ENCODE measurements at regions not wholly inside any gene's neighbourhood (a gene's known extent, or its start where the extent isn't known, plus 50 kb on each side); places are given as distances from the start of the nearest gene placed in this dataset.

- TF ChIP-seq CTCF (IDR thresholded peaks at IDR 0.05), result no peak
- peak; percentile 65 for DNase-seq (ENCODE audit: extremely low spot score, unreplicated experiment)
- Mint-ChIP-seq H3K4me3 (ENCODE audit: unreplicated experiment) (no peak overlapping the region), H3K27ac (ENCODE audit: unreplicated experiment) (no peak overlapping the region), H3K27me3 (ENCODE audit: unreplicated experiment) (no peaks in the 10 kb centered on the region), H3K4me1 (ENCODE audit: unreplicated experiment) (no peaks in the 10 kb centered on the region), H3K36me3 (ENCODE audit: unreplicated experiment) (no peaks in the 10 kb centered on the region), H3K9me3 (ENCODE audit: unreplicated experiment) (peaks cover 16% of the 10 kb centered on the region)
Observed at GRCh38 chr12:125376422-125376821, 311.2 kb downstream of the AACS start.

GRCh38 chr12:125377093-125377492 lies 311.9 kb downstream of the AACS start:
- Mint-ChIP-seq H3K9me3 (ENCODE audit: unreplicated experiment) (peaks cover 16% of the 10 kb centered on the region), H3K36me3 (ENCODE audit: unreplicated experiment) (no peaks in the 10 kb centered on the region), H3K4me1 (ENCODE audit: unreplicated experiment) (no peaks in the 10 kb centered on the region), H3K27me3 (ENCODE audit: unreplicated experiment) (no peaks in the 10 kb centered on the region), H3K27ac (ENCODE audit: unreplicated experiment) (no peak overlapping the region), H3K4me3 (ENCODE audit: unreplicated experiment) (no peak overlapping the region)
- no peak for TF ChIP-seq CTCF (IDR thresholded peaks at IDR 0.05)
- DNase-seq (ENCODE audit: extremely low spot score, unreplicated experiment), result peak; percentile 57

- peaks cover 16% of the 10 kb centered on the region for H3K9me3 Mint-ChIP-seq (ENCODE audit: unreplicated experiment)
- DNase-seq (ENCODE audit: extremely low spot score, unreplicated experiment), result no peak
- H3K27me3 Mint-ChIP-seq (ENCODE audit: unreplicated experiment), result no peaks in the 10 kb centered on the region
- H3K4me1 Mint-ChIP-seq (ENCODE audit: unreplicated experiment), result no peaks in the 10 kb centered on the region
- TF ChIP-seq CTCF (IDR thresholded peaks at IDR 0.05), result no peak
- H3K27ac Mint-ChIP-seq (ENCODE audit: unreplicated experiment), result no peak overlapping the region
- H3K36me3 Mint-ChIP-seq (ENCODE audit: unreplicated experiment), result no peaks in the 10 kb centered on the region
- no peak overlapping the region for H3K4me3 Mint-ChIP-seq (ENCODE audit: unreplicated experiment)
Observed at GRCh38 chr12:125381373-125381772, 316.1 kb downstream of the AACS start.

DNA sequence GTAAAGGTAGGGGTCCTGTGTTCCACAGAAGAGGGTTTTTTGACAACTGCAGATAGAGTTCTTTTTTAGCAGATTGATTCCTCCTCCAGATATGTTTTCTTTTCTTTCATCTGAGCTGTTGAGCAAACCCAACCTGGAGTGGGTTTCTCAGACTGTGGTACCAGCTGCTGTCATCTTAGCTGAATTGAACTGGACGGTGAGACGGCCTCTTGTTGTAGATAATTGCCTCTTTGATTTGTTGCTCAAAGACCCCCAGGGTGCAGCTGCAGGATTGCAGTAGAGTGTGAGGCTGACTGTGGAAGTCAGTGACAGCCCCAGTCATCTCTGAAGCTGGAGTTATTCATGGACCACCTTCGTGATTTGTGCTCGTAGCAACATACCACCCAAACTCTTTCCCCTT lies 317.7 kb downstream of the AACS start:
- Mint-ChIP-seq H3K4me3 (ENCODE audit: unreplicated experiment) (no peak overlapping the region), H3K27me3 (ENCODE audit: unreplicated experiment) (no peaks in the 10 kb centered on the region), H3K36me3 (ENCODE audit: unreplicated experiment) (no peaks in the 10 kb centered on the region), H3K4me1 (ENCODE audit: unreplicated experiment) (no peaks in the 10 kb centered on the region), H3K27ac (ENCODE audit: unreplicated experiment) (no peak overlapping the region), H3K9me3 (ENCODE audit: unreplicated experiment) (peaks cover 11% of the 10 kb centered on the region)
- no peak for DNase-seq (ENCODE audit: extremely low spot score, unreplicated experiment)
- TF ChIP-seq CTCF (IDR thresholded peaks at IDR 0.05), result no peak

GRCh38 chr12:125386652-125387051 lies 321.4 kb downstream of the AACS start:
- Mint-ChIP-seq H3K9me3 (ENCODE audit: unreplicated experiment) (no peaks in the 10 kb centered on the region), H3K27ac (ENCODE audit: unreplicated experiment) (no peak overlapping the region), H3K4me1 (ENCODE audit: unreplicated experiment) (no peaks in the 10 kb centered on the region), H3K36me3 (ENCODE audit: unreplicated experiment) (no peaks in the 10 kb centered on the region), H3K4me3 (ENCODE audit: unreplicated experiment) (no peak overlapping the region), H3K27me3 (ENCODE audit: unreplicated experiment) (no peaks in the 10 kb centered on the region)
- peak; percentile 5 for DNase-seq (ENCODE audit: extremely low spot score, unreplicated experiment)
- no peak for TF ChIP-seq CTCF (IDR thresholded peaks at IDR 0.05)

All from osteocyte (in vitro differentiated cells).